Gastroesophageal sphincter (tissue), 4 donors: ENCODE measurements at regions not wholly inside any gene's neighbourhood (a gene's known extent, or its start where the extent isn't known, plus 50 kb on each side); places are given as distances from the start of the nearest gene placed in this dataset.

Source experiments
- ATAC-seq: fragments of 150-250 bp; one replicate; pipeline ENCODE4 v1.9.1; 2016; ENCODE audit warnings: mild to moderate bottlenecking, moderate library complexity
- H3K27ac ChIP-seq, 4 donors: fragments of 200-600 bp; sonication (generic) in 3 of 4; 1 replicate in 3 of 4; 2 replicates in 1 of 4; pipeline ENCODE4 v1.5.1; 2016 to 2019
- H3K27me3 ChIP-seq: fragments of 200-600 bp; sonication (generic); one replicate; pipeline ENCODE4 v1.5.1; 2019
- H3K36me3 ChIP-seq, 2 donors: fragments of 200-600 bp; sonication (generic); one replicate each; pipeline ENCODE4 v1.5.1; 2019; ENCODE audit warnings: control low read depth in 1 of 2
- H3K4me1 ChIP-seq, 3 donors: fragments of 200-600 bp; sonication (generic); 1 replicate in 2 of 3; 2 replicates in 1 of 3; pipeline ENCODE4 v1.5.1; 2016 to 2019; ENCODE audit warnings: control low read depth in 2 of 3
- H3K4me3 ChIP-seq, 2 donors: fragments of 200-600 bp; sonication (generic); one replicate each; pipeline ENCODE4 v1.5.1; 2019; ENCODE audit warnings: mild to moderate bottlenecking in 1 of 2, moderate library complexity in 1 of 2
- H3K9me3 ChIP-seq, 3 donors: fragments of 200-600 bp; sonication (generic); one replicate each; pipeline ENCODE4 v1.5.1; 2017 to 2019; ENCODE audit warnings: control low read depth in 2 of 3
- CTCF ChIP-seq, 4 experiments: fragments of 200-600 bp in 2 of 4; fragments of 450-650 bp in 2 of 4; sonication (generic) in 1 of 4; IDR thresholded peaks; one replicate each; pipeline ENCODE4 v1.5.1; 2017 to 2019; ENCODE audit warnings: antibody characterized with exemption in 4 of 4, mild to moderate bottlenecking in 2 of 4, moderate library complexity in 2 of 4
- EP300 ChIP-seq: sonication (generic); formaldehyde crosslinking; IDR thresholded peaks from one replicate; pipeline ENCODE4 v1.6.1; 2017; ENCODE audit warnings: antibody characterized with exemption, mild to moderate bottlenecking
- POLR2A ChIP-seq, 2 donors: fragments of 450-650 bp; IDR thresholded peaks; one replicate each; pipeline ENCODE4 v1.6.1; 2017; ENCODE audit warnings: antibody characterized with exemption in 2 of 2, mild to moderate bottlenecking in 2 of 2, moderate library complexity in 1 of 2
- POLR2AphosphoS5 ChIP-seq: sonication (generic); formaldehyde crosslinking; IDR thresholded peaks from one replicate; pipeline ENCODE4 v1.6.1; 2017; ENCODE audit warnings: antibody characterized with exemption
- WGBS, 2 donors: methylation state at CpG; one replicate each; pipeline ENCODE4 v1.1.5; 2018; ENCODE audit warnings: low coverage in 1 of 2; 5-methylcytosine and 5-hydroxymethylcytosine counted together

GRCh38 chr16:82412770-82413169 is 214.0 kb upstream of the CDH13 start:
- Histone ChIP-seq H3K27ac (no peak overlapping the region), H3K4me1 (no peaks in the 10 kb centered on the region), H3K27me3 (peaks cover 12% of the 10 kb centered on the region), H3K36me3 (no peaks in the 10 kb centered on the region), H3K9me3 (no peaks in the 10 kb centered on the region), H3K4me3 (no peak overlapping the region)
- no peak for TF ChIP-seq POLR2AphosphoS5
- TF ChIP-seq EP300: no peak
- no peak for TF ChIP-seq CTCF (IDR thresholded peaks at IDR 0.05)
- no peak for TF ChIP-seq POLR2A (IDR thresholded peaks at IDR 0.05)
- no peak for ATAC-seq
- WGBS, 2 donors: 85 to 92% methylated on average over 3 to 4 of the region's 4 CpGs

- TF ChIP-seq POLR2AphosphoS5: no peak
- H3K27ac ChIP-seq: no peak overlapping the region
- H3K9me3 ChIP-seq: no peaks in the 10 kb centered on the region
- no peak overlapping the region for H3K4me3 ChIP-seq
- WGBS, 2 donors: 47 to 63% methylated on average over 3 to 5 of the region's 6 CpGs
- H3K27me3 ChIP-seq: peaks cover 9% of the 10 kb centered on the region
- no peaks in the 10 kb centered on the region for H3K4me1 ChIP-seq
- H3K36me3 ChIP-seq: no peaks in the 10 kb centered on the region
- ATAC-seq: no peak
Observed at GRCh38 chr16:82405736-82406135, 221.0 kb upstream of the CDH13 start.

- no peak for ATAC-seq
Observed at GRCh38 chr16:82404586-82405315, 222.0 kb upstream of the CDH13 start.

DNA sequence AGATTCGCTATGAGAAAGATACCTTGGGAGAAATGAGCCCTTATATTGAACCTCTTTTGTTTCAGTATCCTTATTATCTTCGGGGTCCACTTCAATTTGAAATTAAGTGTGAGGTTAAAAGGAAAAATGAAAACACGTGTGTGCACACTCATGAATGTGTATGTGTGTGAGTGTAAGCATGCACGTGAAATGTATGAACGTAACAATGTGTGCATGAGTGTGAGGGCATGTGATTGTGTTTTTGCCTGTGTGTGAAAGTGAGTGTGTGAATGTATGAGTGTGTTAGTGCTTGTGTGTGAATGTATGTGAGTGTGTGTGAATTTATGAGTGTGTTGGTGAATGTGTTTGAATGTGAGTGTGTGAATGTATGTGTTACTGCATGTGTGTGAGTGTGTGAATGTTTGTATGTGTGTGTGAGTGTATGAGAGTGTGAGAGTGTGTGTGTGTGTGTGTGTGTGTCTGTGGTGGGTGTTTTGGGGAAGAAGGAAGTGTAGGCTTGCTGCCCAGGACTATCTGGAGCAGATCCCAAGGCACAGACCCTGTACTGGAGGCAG is 224.0 kb upstream of the CDH13 start:
- Histone ChIP-seq H3K4me3 (no peak overlapping the region), H3K27ac (no peak overlapping the region), H3K27me3 (peaks cover 3% of the 10 kb centered on the region), H3K4me1 (no peaks in the 10 kb centered on the region), H3K36me3 (no peaks in the 10 kb centered on the region), H3K9me3 (peaks cover 0 to 6% (median 0%) of the 10 kb centered on the region in 3 donors)
- TF ChIP-seq POLR2AphosphoS5: no peak
- ATAC-seq: no peak
- WGBS, 2 donors: 79 to 91% methylated on average over 5 of the region's 5 CpGs

More at GRCh38 chr16:82404586-82405315, 222.0 kb upstream of the CDH13 start:
- Histone ChIP-seq H3K36me3 (no peaks in the 10 kb centered on the region), H3K27ac (no peak overlapping the region), H3K4me3 (no peak overlapping the region), H3K27me3 (peaks cover 9% of the 10 kb centered on the region), H3K4me1 (no peaks in the 10 kb centered on the region), H3K9me3 (no peaks in the 10 kb centered on the region)
- TF ChIP-seq EP300 (no peak), CTCF (IDR thresholded peaks at IDR 0.05) (no peak), POLR2A (IDR thresholded peaks at IDR 0.05) (no peak), POLR2AphosphoS5 (no peak)
- 69 to 100% methylated on average over 3 of the region's 3 CpGs for WGBS, 2 donors

DNA sequence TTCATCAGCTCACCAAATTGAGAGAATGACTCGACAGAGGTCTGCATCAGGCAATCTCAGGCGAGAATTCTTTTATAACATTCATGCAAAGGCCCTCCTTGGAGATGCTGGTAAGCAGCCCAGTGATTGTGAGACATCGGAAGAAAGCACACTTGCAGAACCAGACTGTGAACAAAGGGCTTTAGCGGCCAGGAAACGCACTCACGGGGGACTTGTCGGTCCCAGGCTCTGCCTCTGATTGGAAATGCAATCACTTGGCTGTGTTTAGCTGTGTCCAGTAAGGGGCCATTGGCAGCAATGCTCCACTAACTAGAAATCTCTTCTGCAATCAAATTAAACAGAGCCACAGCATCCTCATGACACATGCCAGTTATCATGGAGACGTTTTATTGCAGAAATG is 226.7 kb upstream of the CDH13 start:
- peaks cover 0 to 6% (median 0%) of the 10 kb centered on the region in 3 donors for H3K9me3 ChIP-seq
- H3K4me1 ChIP-seq: no peaks in the 10 kb centered on the region
- no peak for ATAC-seq
- no peak overlapping the region for H3K27ac ChIP-seq
- H3K36me3 ChIP-seq: no peaks in the 10 kb centered on the region
- TF ChIP-seq EP300 (no peak), POLR2A (IDR thresholded peaks at IDR 0.05) (no peak), CTCF (IDR thresholded peaks at IDR 0.05) (no peak), POLR2AphosphoS5 (no peak)
- WGBS, 2 donors: 0 to 53% methylated on average over 1 to 6 of the region's 8 CpGs
- H3K27me3 ChIP-seq: no peaks in the 10 kb centered on the region
- no peak overlapping the region for H3K4me3 ChIP-seq

DNA sequence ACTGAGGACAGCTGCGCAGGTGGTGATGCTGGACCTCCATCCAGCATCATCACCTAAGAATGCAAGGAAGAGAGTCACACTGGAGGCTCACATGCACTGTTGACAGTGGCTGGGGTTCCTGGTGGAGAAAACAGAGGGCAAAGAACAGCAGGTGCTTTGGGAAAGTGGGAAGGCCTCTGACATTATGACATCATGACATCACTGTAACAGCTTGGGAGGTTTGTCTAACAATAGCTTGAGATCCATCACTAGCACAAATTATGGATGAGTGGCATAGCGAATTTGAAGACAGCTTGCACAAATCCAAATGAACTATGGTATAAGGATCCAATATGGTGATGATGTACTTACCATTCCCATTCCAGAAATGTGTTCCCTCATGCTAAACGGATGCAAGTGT is 226.5 kb upstream of the MPHOSPH6 start:
- H3K9me3 ChIP-seq: peaks cover 0 to 6% (median 0%) of the 10 kb centered on the region in 3 donors
- 68 to 84% methylated on average over 3 of the region's 3 CpGs for WGBS, 2 donors
- TF ChIP-seq POLR2A (IDR thresholded peaks at IDR 0.05) (no peak), CTCF (IDR thresholded peaks at IDR 0.05) (no peak), EP300 (no peak), POLR2AphosphoS5 (no peak)
- no peak overlapping the region for H3K27ac ChIP-seq
- H3K4me3 ChIP-seq: no peak overlapping the region
- H3K36me3 ChIP-seq: no peaks in the 10 kb centered on the region
- H3K27me3 ChIP-seq: no peaks in the 10 kb centered on the region
- no peaks in the 10 kb centered on the region for H3K4me1 ChIP-seq
- ATAC-seq: no peak
